ENCODE measurements at regions not wholly inside any gene's neighbourhood (a gene's known extent, or its start where the extent isn't known, plus 50 kb on each side); places are given as distances from the start of the nearest gene placed in this dataset.

- Histone ChIP-seq H3K9me3 (no peaks in the 10 kb centered on the region), H3K4me1 (no peaks in the 10 kb centered on the region), H3K27me3 (no peaks in the 10 kb centered on the region), H3K4me3 (no peak overlapping the region), H3K27ac (no peak overlapping the region), H3K36me3 (no peaks in the 10 kb centered on the region)
- WGBS, result 78% methylated on average over 4 of the region's 4 CpGs
- no peak for TF ChIP-seq CTCF (IDR thresholded peaks at IDR 0.05)
- no peak for TF ChIP-seq POLR2AphosphoS5 (IDR thresholded peaks at IDR 0.05)
- no peak for TF ChIP-seq POLR2A (IDR thresholded peaks at IDR 0.05)
- no peak for TF ChIP-seq EP300 (IDR thresholded peaks at IDR 0.05)
- no peak for DNase-seq (ENCODE audit: low spot score in 2 of 2)
Measured at GRCh38 chr3:95407709-95408463, 1345.0 kb downstream of the NSUN3 start.

GRCh38 chr3:95408464-95408862 lies 1345.6 kb downstream of the NSUN3 start:
- H3K4me3 ChIP-seq, result no peak overlapping the region
- no peaks in the 10 kb centered on the region for H3K27me3 ChIP-seq
- TF ChIP-seq EP300 (IDR thresholded peaks at IDR 0.05) (no peak), CTCF (IDR thresholded peaks at IDR 0.05) (no peak), POLR2AphosphoS5 (IDR thresholded peaks at IDR 0.05) (no peak), POLR2A (IDR thresholded peaks at IDR 0.05) (no peak)
- H3K4me1 ChIP-seq, result no peaks in the 10 kb centered on the region
- no peak for DNase-seq (ENCODE audit: low spot score in 2 of 2)
- H3K27ac ChIP-seq, result no peak overlapping the region
- H3K36me3 ChIP-seq, result no peaks in the 10 kb centered on the region
- H3K9me3 ChIP-seq, result no peaks in the 10 kb centered on the region
- 66% methylated on average over 3 of the region's 3 CpGs for WGBS

- H3K9me3 ChIP-seq, result peaks cover 4% of the 10 kb centered on the region
- no peak overlapping the region for H3K4me3 ChIP-seq
- no peaks in the 10 kb centered on the region for H3K27me3 ChIP-seq
- TF ChIP-seq POLR2A (IDR thresholded peaks at IDR 0.05) (no peak), EP300 (IDR thresholded peaks at IDR 0.05) (no peak), CTCF (IDR thresholded peaks at IDR 0.05) (no peak), POLR2AphosphoS5 (IDR thresholded peaks at IDR 0.05) (no peak)
- no peak overlapping the region for H3K27ac ChIP-seq
- WGBS, result 60% methylated on average over 2 of the region's 6 CpGs
- H3K4me1 ChIP-seq, result no peaks in the 10 kb centered on the region
- no peaks in the 10 kb centered on the region for H3K36me3 ChIP-seq
- no peak for DNase-seq (ENCODE audit: low spot score in 2 of 2)
Measured at GRCh38 chr3:95418251-95418650, 1355.4 kb downstream of the NSUN3 start.

GRCh38 chr3:95424279-95424678 lies 1361.4 kb downstream of the NSUN3 start:
- 66% methylated on average over 5 of the region's 5 CpGs for WGBS
- DNase-seq (ENCODE audit: low spot score in 2 of 2), result no peak
- H3K27ac ChIP-seq, result no peak overlapping the region
- no peak overlapping the region for H3K4me3 ChIP-seq
- no peaks in the 10 kb centered on the region for H3K27me3 ChIP-seq
- no peaks in the 10 kb centered on the region for H3K4me1 ChIP-seq
- H3K36me3 ChIP-seq, result no peaks in the 10 kb centered on the region
- H3K9me3 ChIP-seq, result no peaks in the 10 kb centered on the region
- TF ChIP-seq CTCF (IDR thresholded peaks at IDR 0.05) (no peak), EP300 (IDR thresholded peaks at IDR 0.05) (no peak), POLR2AphosphoS5 (IDR thresholded peaks at IDR 0.05) (no peak)

- TF ChIP-seq POLR2A (IDR thresholded peaks at IDR 0.05) (no peak), EP300 (IDR thresholded peaks at IDR 0.05) (no peak), POLR2AphosphoS5 (IDR thresholded peaks at IDR 0.05) (no peak), CTCF (IDR thresholded peaks at IDR 0.05) (no peak)
- DNase-seq (ENCODE audit: low spot score in 2 of 2), result no peak
- no peaks in the 10 kb centered on the region for H3K27me3 ChIP-seq
- H3K4me3 ChIP-seq, result no peak overlapping the region
- no peak overlapping the region for H3K27ac ChIP-seq
- WGBS, result 0% methylated on average over 1 of the region's 1 CpG
- no peaks in the 10 kb centered on the region for H3K36me3 ChIP-seq
- no peaks in the 10 kb centered on the region for H3K4me1 ChIP-seq
- no peaks in the 10 kb centered on the region for H3K9me3 ChIP-seq
Measured at GRCh38 chr3:95434491-95434890, 1371.6 kb downstream of the NSUN3 start.
